SK-N-SH treated with all-trans-retinoic acid at 6 μM for 48 hours (cell line): ENCODE measurements at regions not wholly inside any gene's neighbourhood (a gene's known extent, or its start where the extent isn't known, plus 50 kb on each side); places are given as distances from the start of the nearest gene placed in this dataset.

Experiments
- ATAC-seq: fragments of 200-7000 bp; cut with Tn5 transposase; 3 replicates; pipeline ENCODE4 v1.9.1; 2020; ENCODE audit warnings: mild to moderate bottlenecking, moderate library complexity
- ARNTL ChIP-seq: fragments of 450-650 bp; formaldehyde crosslinking; IDR thresholded peaks from 2 replicates; pipeline ENCODE4 v1.5.0; 2020; ENCODE audit warnings: low read depth, mild to moderate bottlenecking, moderate library complexity, borderline replicate concordance
- BACH2 ChIP-seq: fragments of 250-450 bp; sonication (Bioruptor Pico); IDR thresholded peaks from 2 replicates; pipeline ENCODE4 v1.9.0; 2021; ENCODE audit warnings: mild to moderate bottlenecking, borderline replicate concordance
- CREB5 ChIP-seq: fragments of 250-450 bp; sonication (Bioruptor Pico); IDR thresholded peaks from 2 replicates; pipeline ENCODE4 v1.5.1; 2020; ENCODE audit warnings: low read depth, mild to moderate bottlenecking, moderate library complexity
- CSDC2 ChIP-seq: fragments of 250-450 bp; sonication (Bioruptor Pico); IDR thresholded peaks from 2 replicates; pipeline ENCODE4 v1.5.0; 2020; ENCODE audit warnings: mild to moderate bottlenecking, moderate library complexity
- CSRNP3 ChIP-seq: fragments of 250-450 bp; sonication (Bioruptor Pico); IDR thresholded peaks from 2 replicates; pipeline ENCODE4 v1.5.1; 2021; ENCODE audit warnings: mild to moderate bottlenecking, moderate library complexity
- ESRRG ChIP-seq: fragments of 250-450 bp; sonication (Bioruptor Pico); IDR thresholded peaks from 2 replicates; pipeline ENCODE4 v1.6.1; 2021; ENCODE audit warnings: mild to moderate bottlenecking
- GLIS3 ChIP-seq: fragments of 250-450 bp; sonication (Bioruptor Pico); IDR thresholded peaks from 2 replicates; pipeline ENCODE4 v1.5.0; 2020; ENCODE audit warnings: mild to moderate bottlenecking, moderate library complexity
- ISL1 ChIP-seq: fragments of 250-450 bp; sonication (Bioruptor Pico); IDR thresholded peaks from 2 replicates; pipeline ENCODE4 v2.1.2; 2022; ENCODE audit warnings: mild to moderate bottlenecking, moderate library complexity
- OSR1 ChIP-seq: fragments of 250-450 bp; sonication (Bioruptor Pico); IDR thresholded peaks from 2 replicates; pipeline ENCODE4 v1.8.0; 2022; ENCODE audit warnings: moderate library complexity, mild to moderate bottlenecking, inconsistent platforms
- PATZ1 ChIP-seq: fragments of 250-450 bp; sonication (Bioruptor Pico); IDR thresholded peaks from 2 replicates; pipeline ENCODE4 v1.8.0; 2020; ENCODE audit warnings: mild to moderate bottlenecking, moderate library complexity, borderline replicate concordance
- POU6F1 ChIP-seq: fragments of 250-450 bp; sonication (Bioruptor Pico); IDR thresholded peaks from 2 replicates; pipeline ENCODE4 v1.8.0; 2021; ENCODE audit warnings: low read depth, mild to moderate bottlenecking, moderate library complexity, borderline replicate concordance
- PPARA ChIP-seq: fragments of 250-450 bp; sonication (Bioruptor Pico); IDR thresholded peaks from 2 replicates; pipeline ENCODE4 v1.5.0; 2020; ENCODE audit warnings: mild to moderate bottlenecking, borderline replicate concordance
- RARB ChIP-seq: fragments of 250-450 bp; sonication (Bioruptor Pico); IDR thresholded peaks from 2 replicates; pipeline ENCODE4 v1.8.0; 2021; ENCODE audit warnings: mild to moderate bottlenecking, moderate library complexity
- SNAI2 ChIP-seq: fragments of 250-450 bp; sonication (Bioruptor Pico); IDR thresholded peaks from 2 replicates; pipeline ENCODE4 v1.5.0; 2020; ENCODE audit warnings: mild to moderate bottlenecking, moderate library complexity
- TCF4 ChIP-seq: fragments of 250-450 bp; sonication (Bioruptor Pico); IDR thresholded peaks from 2 replicates; pipeline ENCODE4 v1.8.0; 2021; ENCODE audit warnings: mild to moderate bottlenecking, moderate library complexity, borderline replicate concordance
- TOX ChIP-seq: fragments of 250-450 bp; sonication (Bioruptor Pico); IDR thresholded peaks from 2 replicates; pipeline ENCODE4 v1.8.0; 2021; ENCODE audit warnings: mild to moderate bottlenecking, moderate library complexity, borderline replicate concordance
- TSHZ2 ChIP-seq: fragments of 250-450 bp; sonication (Bioruptor Pico); IDR thresholded peaks from 2 replicates; pipeline ENCODE4 v1.5.0; 2020; ENCODE audit warnings: mild to moderate bottlenecking, moderate library complexity
- ZC3H10 ChIP-seq: fragments of 250-450 bp; sonication (Bioruptor Pico); IDR thresholded peaks from 2 replicates; pipeline ENCODE4 v1.5.1; 2021; ENCODE audit warnings: mild to moderate bottlenecking, moderate library complexity
- ZFP3 ChIP-seq: fragments of 250-450 bp; sonication (Bioruptor Pico); IDR thresholded peaks from 2 replicates; pipeline ENCODE4 v1.5.0; 2020; ENCODE audit warnings: mild to moderate bottlenecking, moderate library complexity
- ZFP30 ChIP-seq: fragments of 450-650 bp; formaldehyde crosslinking; IDR thresholded peaks from 2 replicates; pipeline ENCODE4 v1.5.0; 2022; ENCODE audit warnings: mild to moderate bottlenecking, moderate library complexity
- ZNF565 ChIP-seq: fragments of 450-650 bp; formaldehyde crosslinking; conservative IDR thresholded peaks from 2 replicates; pipeline ENCODE4 v1.5.0; 2020; ENCODE audit warnings: low read depth, mild to moderate bottlenecking, moderate library complexity
- ZNF70 ChIP-seq: fragments of 450-650 bp; formaldehyde crosslinking; IDR thresholded peaks from 2 replicates; pipeline ENCODE4 v1.5.0; 2020; ENCODE audit warnings: mild to moderate bottlenecking, moderate library complexity
- ZNF8 ChIP-seq: fragments of 450-650 bp; formaldehyde crosslinking; IDR thresholded peaks from 2 replicates; pipeline ENCODE4 v1.5.0; 2020; ENCODE audit warnings: mild to moderate bottlenecking, moderate library complexity

GRCh38 chr3:124620600-124621063 lies 109.6 kb upstream of the UMPS start:
- TF ChIP-seq ZNF70, result no peak
- no peak for TF ChIP-seq OSR1
- no peak for TF ChIP-seq TOX
- TF ChIP-seq BACH2, result no peak
- no peak for TF ChIP-seq ZFP3 (CRISPR knock-in tag)
- no peak for TF ChIP-seq GLIS3 (CRISPR knock-in tag)
- no peak for TF ChIP-seq CSRNP3 (CRISPR knock-in tag)
- TF ChIP-seq CSDC2 (CRISPR knock-in tag), result no peak
- no peak for TF ChIP-seq RARB (CRISPR knock-in tag)
- TF ChIP-seq ESRRG (CRISPR knock-in tag), result no peak
- TF ChIP-seq CREB5, result no peak
- TF ChIP-seq TCF4 (CRISPR knock-in tag), result no peak
- no peak for TF ChIP-seq ZNF565 (CRISPR knock-in tag)
- TF ChIP-seq ZNF8, result no peak
- no peak for TF ChIP-seq PATZ1
- TF ChIP-seq SNAI2 (CRISPR knock-in tag), result no peak
- TF ChIP-seq ZFP30 (CRISPR knock-in tag), result no peak
- TF ChIP-seq ZC3H10 (CRISPR knock-in tag), result no peak
- no peak for TF ChIP-seq ISL1
- no peak for TF ChIP-seq PPARA (CRISPR knock-in tag)
- ATAC-seq, result peak; percentile 28; the same call in 1 of the 3 replicates

- no peak for TF ChIP-seq CREB5
- no peak for TF ChIP-seq ZC3H10 (CRISPR knock-in tag)
- TF ChIP-seq SNAI2 (CRISPR knock-in tag), result no peak
- no peak for TF ChIP-seq CSDC2 (CRISPR knock-in tag)
- TF ChIP-seq OSR1, result no peak
- TF ChIP-seq POU6F1 (CRISPR knock-in tag), result no peak
- no peak for TF ChIP-seq ZFP3 (CRISPR knock-in tag)
- TF ChIP-seq ISL1, result no peak
- no peak for TF ChIP-seq ZFP30 (CRISPR knock-in tag)
- no peak for TF ChIP-seq GLIS3 (CRISPR knock-in tag)
- TF ChIP-seq ARNTL (CRISPR knock-in tag), result no peak
- TF ChIP-seq TSHZ2, result no peak
- no peak for TF ChIP-seq TOX
- no peak for TF ChIP-seq ZNF8
- TF ChIP-seq ZNF70, result no peak
- no peak for TF ChIP-seq BACH2
- no peak for TF ChIP-seq CSRNP3 (CRISPR knock-in tag)
- TF ChIP-seq PATZ1, result no peak
- no peak for ATAC-seq
These were observed 108.8 kb upstream of the UMPS start for GRCh38 chr3:124621498-124621897.
